ENCODE measurements at regions not wholly inside any gene's neighbourhood (a gene's known extent, or its start where the extent isn't known, plus 50 kb on each side); places are given as distances from the start of the nearest gene placed in this dataset.
"Not testable (repeated sequence)": the region's sequence is repeated elsewhere in the genome, so short reads cannot be mapped to it uniquely, and the experiment has no call there.

DNA sequence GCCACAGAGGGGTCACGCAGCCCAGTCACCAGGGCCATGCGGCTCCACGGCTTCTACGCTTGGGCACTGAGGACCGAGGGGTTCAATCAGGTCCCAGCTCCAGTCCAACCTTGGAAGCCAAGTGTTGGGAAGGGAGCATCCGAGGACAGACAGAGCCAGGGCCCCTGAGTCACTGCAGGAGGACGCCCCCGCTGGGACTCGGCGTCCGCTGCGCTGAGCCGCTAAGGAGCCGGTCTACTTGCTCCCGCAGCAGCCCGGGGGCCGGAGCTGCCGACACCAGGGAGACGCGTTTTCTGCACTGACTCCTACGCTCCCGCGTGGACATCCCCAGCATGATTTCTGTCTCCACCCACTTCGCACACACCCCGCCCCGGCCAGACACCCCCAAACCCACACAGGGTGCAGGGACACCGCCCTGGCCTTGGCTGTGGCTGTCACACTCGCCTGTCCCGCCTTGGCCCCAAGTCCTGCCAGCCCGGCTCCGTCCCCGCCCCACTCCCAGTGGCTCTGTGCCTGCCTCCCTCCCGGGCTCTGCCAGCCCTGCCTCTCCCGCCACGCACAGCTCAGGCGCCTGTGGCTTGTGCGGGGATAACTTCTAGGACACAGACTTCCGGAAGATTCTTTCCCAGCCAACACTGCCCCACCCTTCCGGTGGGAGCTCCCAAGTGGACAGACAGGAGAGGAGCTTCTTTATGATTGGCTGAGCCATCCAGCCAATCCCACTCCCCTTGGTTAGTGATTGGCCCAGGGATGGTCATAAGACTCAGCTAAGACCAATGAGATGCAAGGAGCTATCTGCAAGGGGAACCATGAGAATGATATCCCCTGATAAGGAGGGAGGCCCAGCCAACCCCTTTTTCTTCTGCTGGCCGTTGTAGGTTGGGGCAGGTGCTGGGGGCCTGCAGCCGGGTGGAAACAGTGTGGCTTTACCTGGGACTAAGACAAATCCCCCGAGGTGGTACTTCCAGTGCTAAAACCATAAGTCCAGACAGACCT lies 118.9 kb upstream of the SFSWAP start:
- DNase-seq: no peak

DNA sequence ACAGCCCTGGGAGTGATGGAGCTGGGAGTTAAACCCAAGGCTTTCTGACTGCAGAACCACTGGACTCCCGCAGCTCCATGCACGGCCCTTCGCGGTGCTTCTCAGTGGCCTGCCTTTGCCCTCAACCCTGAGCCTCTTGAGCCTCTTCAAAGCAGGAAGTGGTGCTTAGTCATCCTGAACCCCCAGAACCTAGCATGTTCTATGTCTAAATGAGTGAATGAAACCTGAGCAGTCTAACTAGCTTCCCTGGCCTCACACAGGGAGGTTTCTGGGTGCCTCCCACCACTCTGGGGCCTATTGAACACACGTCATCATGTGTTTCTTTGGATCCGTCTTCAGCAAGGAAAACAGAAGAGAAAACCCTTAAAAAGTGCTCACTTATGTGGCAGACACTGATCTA lies 117.9 kb upstream of the SFSWAP start:
- DNase-seq: peak; percentile 8

DNA sequence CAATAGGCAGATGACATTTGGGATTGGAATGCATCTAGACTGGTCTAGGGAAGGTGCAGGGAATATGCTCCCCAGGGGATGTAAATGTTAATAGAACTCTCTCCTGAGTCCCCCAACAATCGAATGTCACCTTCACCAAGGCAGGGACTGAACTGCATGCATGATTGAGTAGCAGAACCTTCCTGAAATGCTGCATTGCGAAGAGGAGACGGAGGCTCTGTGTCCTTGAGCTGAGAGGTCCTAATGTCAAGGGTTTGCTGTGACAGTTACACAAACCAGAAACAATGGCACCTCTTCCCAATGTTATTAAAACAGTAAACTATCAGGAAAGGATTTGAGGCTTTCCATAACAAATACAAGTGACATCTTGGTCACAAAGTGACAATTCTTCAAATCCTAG lies 117.5 kb upstream of the SFSWAP start:
- no peak for DNase-seq

DNA sequence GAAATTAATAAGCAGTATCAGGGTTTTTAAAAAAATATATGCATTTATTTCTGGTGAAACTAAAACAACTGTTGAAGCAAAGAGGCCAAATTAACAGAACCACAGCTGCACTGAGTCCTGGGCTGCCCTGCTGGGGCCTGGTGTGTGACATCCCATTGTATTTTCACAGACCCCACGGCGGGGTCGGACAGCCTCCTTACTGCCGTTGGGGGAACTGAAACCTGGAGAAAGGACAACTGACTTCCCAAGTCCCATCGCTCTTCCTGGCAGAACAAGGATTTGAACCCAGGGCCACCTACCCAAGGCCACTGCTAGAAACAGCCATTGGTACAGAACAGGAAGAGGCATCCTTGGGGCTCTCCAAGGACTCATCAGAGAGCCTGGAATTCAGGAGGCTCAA lies 114.8 kb upstream of the SFSWAP start:
- no peak for DNase-seq

- DNase-seq: no peak
These were observed 113.6 kb upstream of the SFSWAP start for GRCh38 chr12:131597333-131597732.

GRCh38 chr12:131598717-131599116 lies 112.2 kb upstream of the SFSWAP start:
- DNase-seq: no peak

GRCh38 chr12:131599190-131600159 lies 111.4 kb upstream of the SFSWAP start:
- no peak for DNase-seq

DNA sequence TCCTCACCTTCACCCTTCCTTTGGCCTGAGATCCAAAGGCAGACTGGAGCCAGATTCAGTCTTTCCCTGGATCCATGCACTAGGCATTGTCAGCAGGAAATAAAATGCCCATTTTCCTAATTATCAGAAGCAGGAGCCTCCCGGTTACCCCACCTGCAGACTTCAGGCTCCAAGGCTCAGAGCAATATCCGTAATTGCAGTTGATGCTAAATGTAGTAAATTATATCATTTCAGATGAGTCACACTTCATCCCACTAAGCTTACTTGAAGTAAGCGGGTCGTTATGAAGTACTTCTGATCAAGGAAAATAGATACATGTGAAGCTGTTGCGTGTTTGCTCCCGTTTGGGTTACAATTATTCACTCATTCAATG lies 110.7 kb upstream of the SFSWAP start:
- no peak for DNase-seq

DNA sequence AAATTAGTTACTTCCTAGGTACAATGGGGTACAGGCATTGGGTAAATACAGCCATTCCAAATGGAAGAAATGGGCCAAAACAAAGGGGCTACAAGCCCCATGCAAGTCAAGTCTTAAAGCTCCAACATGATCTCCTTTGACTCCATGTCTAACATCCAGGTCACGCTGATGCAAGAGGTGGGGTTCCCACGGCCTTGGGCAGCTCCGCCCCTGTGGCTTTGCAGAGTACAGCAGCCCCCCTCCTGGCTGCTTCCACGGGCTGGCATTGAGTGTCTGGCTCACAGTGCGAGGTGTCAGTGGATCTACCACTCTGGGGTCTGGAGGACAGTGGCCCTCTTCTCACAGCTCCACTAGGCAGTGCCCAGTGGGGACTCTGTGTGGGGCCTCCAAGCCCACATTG lies 109.4 kb upstream of the SFSWAP start:
- DNase-seq: not testable (repeated sequence)

DNA sequence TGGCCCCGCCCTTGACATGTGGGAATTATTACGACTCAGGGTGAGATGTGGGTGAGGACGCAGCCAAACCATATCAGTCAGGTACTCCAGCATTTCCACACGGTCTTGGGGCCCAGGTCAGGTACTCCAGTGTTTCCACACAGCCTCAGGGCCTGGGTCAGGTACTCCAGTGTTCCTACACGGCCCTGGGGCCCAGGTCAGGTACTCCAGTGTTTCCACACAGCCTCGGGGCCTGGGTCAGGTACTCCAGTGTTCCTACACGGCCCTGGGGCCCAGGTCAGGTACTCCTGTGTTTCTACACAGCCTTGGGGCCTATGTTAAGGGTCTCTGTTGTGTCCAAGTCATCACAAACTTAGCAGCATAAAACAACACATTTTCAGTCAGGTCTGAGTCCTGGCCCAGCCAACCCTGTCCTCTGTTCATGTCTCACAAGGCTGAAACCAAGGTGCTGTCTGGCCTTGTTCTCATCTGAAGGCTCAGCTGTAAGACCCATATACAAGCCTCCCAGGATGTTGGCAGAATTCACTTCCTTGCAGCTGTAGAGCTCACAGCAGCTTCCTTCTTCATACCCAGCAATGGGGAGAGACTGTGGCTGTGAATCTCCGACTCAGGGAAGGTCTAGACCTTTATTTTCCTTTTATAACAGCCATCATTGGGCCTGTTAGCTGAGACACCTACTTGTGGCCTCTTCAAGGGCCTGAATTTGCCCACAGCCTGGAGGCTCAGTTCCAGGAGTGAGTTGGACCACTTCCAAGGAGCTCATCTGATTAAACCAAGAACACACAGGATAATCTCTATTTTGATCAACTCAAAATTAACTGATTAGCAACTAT lies 107.6 kb upstream of the SFSWAP start:
- no peak for DNase-seq

DNA sequence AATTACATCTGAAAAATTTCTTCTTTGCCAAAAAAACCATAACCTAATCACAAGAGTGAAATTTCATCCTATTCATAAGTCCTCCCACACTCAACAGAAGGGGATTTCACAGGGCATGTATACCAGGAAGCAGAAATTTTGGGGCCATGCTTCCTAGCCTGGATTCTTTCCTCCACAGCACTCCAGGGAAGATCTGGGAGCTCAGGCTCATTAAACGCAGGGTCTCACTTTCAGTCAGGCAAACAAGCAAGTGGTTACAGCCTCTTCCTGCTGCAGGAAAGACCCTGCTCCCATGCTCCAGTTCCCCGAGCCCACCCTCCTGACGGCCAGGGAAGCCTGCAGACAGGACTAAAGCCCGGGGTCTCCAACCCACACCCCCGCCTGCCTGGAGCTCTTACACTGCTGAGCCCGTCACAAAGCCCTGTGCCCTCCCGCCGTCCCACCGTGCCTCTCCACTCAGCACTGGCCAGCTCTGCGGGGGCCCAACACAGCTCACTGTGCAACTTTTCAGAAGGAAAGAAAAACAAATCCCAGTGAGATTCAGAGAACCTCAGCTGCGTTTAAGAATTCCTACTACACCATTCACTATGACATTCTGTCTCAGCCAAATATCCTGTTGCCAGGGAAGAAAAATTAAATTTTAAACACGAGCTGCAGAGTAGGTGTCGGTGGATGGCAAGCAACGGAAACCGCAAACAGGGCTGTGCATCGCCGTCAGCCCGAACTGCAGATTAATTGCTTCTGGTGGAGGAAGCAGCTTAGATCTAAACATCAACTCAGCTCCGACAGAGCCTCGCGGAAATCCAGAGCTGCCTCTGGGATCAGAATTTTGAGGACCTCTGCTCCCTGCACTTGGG lies 106.7 kb upstream of the SFSWAP start:
- peak; percentile 43 for DNase-seq

DNA sequence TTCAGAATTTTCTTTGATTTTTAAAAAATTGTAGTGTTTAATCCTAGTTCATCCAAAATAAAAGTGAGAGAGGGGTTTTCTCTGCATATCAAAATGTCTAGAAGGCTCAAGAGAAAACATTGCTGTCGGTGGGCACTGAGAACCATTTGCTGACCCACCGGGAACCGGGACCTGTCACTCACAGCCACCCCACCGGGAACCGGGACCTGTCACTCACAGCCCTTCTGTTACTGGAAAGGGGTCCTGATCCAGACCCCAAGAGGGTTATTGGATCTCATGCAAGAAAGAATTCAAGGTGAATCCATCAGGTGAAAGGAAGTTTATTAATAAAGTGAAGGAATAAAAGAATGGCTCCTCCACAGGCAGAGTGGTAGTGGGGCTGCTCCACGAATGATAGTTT lies 106.0 kb upstream of the SFSWAP start:
- DNase-seq: no peak

GRCh38 chr12:131605304-131605829 lies 105.5 kb upstream of the SFSWAP start:
- no peak for DNase-seq

GRCh38 chr12:131606218-131606901 lies 104.5 kb upstream of the SFSWAP start:
- peak; percentile 25 for DNase-seq

DNA sequence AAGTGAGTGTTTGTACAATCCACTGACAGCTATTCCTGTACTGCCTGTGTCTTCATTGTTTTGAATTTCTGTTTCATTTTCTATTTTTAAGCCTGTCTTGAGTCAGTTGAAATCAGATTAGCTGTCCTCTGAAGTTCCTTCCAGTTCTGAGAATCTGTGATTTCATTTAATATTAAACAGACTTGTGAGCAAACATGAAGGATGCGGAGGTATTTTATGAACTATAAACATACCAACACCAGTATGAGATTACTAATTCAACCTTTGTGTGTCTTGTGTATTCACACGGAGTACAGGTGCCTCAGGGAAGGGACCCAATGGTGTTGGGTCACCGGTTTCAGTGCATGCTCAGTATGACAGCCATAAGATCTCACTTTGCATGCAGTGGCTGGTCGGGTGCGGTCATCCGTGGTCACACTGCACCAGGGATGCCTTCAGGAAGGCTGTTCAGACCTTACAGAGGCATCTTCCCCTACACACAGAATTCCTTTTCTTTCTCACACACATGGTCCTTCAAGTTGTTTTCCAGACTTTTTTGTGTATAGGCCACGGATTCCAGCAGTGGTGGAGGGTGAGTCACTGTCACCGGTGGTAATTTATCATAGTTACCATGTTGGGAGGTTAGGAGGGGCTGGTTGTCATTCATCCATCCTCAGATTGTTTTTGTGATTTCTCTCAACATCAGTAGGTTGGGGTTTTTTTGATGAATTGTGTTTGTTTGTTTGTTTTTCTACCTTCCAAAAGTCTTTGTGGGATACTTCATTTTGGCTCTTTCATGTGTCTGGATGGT lies 103.0 kb upstream of the SFSWAP start:
- peak; percentile 42 for DNase-seq

DNA sequence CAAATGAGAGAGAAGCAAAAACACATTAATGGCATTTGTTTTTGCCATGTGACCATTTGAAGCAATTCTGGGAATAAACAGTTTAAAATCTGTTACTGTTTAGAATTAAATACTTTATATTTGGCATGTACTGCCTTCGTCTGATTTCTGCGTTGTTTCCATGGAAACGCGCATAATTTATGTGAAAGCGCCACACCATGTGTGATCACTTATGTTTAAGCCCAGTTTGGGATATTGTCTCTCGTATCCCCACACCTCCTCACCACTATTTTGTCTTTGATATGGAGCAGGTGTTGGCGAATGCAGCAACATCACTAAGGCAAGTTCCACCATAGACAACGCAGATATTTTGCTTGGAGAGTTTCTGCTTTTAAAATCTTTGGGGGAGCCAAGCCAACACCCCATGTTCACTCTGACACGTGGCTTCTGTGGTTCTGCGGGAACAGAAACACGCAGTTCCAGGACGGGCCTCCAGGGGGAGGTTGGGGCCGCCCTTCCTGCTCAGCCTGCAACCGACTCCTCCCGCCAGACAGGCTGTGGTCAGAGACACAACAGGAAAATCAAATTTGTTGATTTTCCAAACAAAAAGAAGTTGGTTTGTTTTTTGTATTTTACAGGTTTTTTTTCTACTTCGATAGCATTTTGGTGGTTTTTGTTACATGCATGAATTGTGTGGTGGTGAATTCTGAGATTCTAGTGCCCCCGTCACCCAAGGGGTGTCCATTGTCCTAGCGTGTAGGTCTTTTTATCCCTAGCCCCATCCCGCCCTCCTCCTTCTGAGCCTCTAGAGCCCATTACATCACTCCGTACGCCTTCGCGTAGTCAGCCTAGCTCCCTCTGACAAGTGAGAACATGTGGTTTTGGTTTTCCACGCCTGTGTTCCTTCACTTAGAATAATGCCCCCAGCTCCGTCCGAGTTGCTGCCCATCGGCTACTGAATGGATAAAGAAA lies 101.9 kb upstream of the SFSWAP start:
- peak; percentile 57 for DNase-seq

DNA sequence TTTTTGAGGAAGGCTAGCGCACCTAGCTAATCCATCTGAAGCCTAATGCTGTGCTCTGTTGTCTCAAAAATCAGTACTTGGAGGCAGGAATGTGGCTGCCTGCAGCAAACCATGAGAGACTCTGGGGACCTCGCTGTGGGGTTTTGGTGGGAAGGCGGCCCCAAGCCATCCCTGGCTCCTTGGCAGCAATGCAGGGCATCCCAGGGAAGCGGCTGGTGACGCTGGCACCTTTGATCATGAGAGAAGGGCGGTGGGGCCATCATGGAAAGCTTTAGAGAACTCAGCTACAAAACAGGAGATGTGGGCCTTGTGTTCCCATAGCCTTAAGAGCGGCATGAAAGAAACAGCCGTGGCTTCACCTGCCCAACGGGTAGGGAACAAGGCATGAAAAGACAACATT lies 101.1 kb upstream of the SFSWAP start:
- DNase-seq: no peak

DNA sequence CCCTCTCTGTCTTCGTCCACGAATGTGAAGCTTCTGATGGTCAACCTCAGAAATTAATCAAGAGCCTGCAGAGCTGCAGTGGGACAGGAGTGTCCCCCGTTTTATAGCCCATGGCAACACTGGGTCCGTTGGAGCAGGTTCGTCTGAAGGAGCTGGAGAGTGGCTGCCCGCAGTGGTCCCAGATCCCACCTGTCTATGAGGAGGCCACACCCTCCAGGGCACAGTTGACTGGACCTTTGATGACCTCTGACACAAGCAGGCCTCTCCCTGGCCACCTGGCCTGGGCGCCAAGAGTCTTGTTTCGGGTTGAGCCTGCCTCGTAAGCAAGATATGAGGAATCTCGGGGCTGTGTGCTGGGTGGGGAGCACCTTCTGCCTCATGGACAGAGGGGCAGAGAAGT lies 100.7 kb upstream of the SFSWAP start:
- DNase-seq: no peak

GRCh38 chr12:131610891-131611290 lies 100.0 kb upstream of the SFSWAP start:
- DNase-seq: no peak

All from activated naive CD4-positive, alpha-beta T cell treated with Interleukin-2 at 50 U/mL for 16 hours (primary cell).